Spleen (tissue), 7 donors: ENCODE measurements at regions not wholly inside any gene's neighbourhood (a gene's known extent, or its start where the extent isn't known, plus 50 kb on each side); places are given as distances from the start of the nearest gene placed in this dataset.

Experiments used
- POLR2AphosphoS5 ChIP-seq, 3 donors: sonication (generic); formaldehyde crosslinking; IDR thresholded peaks; one replicate each; pipeline ENCODE4 v1.5.1; 2017; ENCODE audit warnings: antibody characterized with exemption in 3 of 3
- TF ChIP-seq, protein P1 (sequence below), 11 experiments: fragments of 200-600 bp in 7 of 11; fragments of 450-650 bp in 4 of 11; sonication (generic) in 4 of 11; IDR thresholded peaks in 8 of 11; conservative IDR thresholded peaks in 3 of 11; 1 replicate in 7 of 11; 2 replicates in 4 of 11; pipeline versions ENCODE4 v1.4.0 to v1.8.0; 2016 to 2021; ENCODE audit warnings: antibody characterized with exemption in 11 of 11, inconsistent platforms in 4 of 11, mild to moderate bottlenecking in 1 of 11
- donor health status: DM: no; HTN: no; CAD: no; lungs with moderate emphysema.
- donor health status: DM: no; HTN: no; CAD: no.
- donor health status: DM: no; HTN: no; CAD: no.

DNA sequence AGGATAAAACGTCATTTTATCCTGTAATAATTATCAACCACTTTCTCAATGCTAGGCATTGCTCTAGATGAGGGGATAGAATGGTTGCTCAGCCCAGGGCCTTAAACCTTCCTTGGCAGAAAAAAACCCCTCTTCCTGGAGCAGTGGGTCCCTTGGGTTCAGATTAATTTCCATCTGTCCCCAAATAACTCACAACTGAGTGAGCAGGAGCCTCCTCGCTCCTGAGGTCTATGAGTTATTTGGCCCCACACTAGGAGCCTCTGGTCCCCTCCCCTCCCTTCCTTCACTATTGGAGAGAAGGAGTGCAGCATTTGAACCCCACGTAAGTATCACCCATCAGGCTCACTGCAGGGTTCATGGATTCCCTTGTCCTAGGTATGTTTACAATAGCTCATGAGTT, 157.5 kb upstream of the FHL2 start:
- TF ChIP-seq, protein P1, sequence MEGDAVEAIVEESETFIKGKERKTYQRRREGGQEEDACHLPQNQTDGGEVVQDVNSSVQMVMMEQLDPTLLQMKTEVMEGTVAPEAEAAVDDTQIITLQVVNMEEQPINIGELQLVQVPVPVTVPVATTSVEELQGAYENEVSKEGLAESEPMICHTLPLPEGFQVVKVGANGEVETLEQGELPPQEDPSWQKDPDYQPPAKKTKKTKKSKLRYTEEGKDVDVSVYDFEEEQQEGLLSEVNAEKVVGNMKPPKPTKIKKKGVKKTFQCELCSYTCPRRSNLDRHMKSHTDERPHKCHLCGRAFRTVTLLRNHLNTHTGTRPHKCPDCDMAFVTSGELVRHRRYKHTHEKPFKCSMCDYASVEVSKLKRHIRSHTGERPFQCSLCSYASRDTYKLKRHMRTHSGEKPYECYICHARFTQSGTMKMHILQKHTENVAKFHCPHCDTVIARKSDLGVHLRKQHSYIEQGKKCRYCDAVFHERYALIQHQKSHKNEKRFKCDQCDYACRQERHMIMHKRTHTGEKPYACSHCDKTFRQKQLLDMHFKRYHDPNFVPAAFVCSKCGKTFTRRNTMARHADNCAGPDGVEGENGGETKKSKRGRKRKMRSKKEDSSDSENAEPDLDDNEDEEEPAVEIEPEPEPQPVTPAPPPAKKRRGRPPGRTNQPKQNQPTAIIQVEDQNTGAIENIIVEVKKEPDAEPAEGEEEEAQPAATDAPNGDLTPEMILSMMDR (IDR thresholded peaks at IDR 0.05 in 8 of 11, conservative IDR thresholded peaks at IDR 0.05 in 3 of 11), result no peak
- TF ChIP-seq POLR2AphosphoS5 (IDR thresholded peaks at IDR 0.05), result no peak
